SK-N-SH treated with all-trans-retinoic acid at 6 μM for 48 hours (cell line): ENCODE measurements at regions not wholly inside any gene's neighbourhood (a gene's known extent, or its start where the extent isn't known, plus 50 kb on each side); places are given as distances from the start of the nearest gene placed in this dataset.

Source experiments
- BACH2 ChIP-seq: fragments of 250-450 bp; sonication (Bioruptor Pico); IDR thresholded peaks from 2 replicates; pipeline ENCODE4 v1.9.0; 2021; ENCODE audit warnings: mild to moderate bottlenecking, borderline replicate concordance
- ISL1 ChIP-seq: fragments of 250-450 bp; sonication (Bioruptor Pico); IDR thresholded peaks from 2 replicates; pipeline ENCODE4 v2.1.2; 2022; ENCODE audit warnings: mild to moderate bottlenecking, moderate library complexity
- ZNF565 ChIP-seq: fragments of 450-650 bp; formaldehyde crosslinking; conservative IDR thresholded peaks from 2 replicates; pipeline ENCODE4 v1.5.0; 2020; ENCODE audit warnings: low read depth, mild to moderate bottlenecking, moderate library complexity
- ZNF8 ChIP-seq: fragments of 450-650 bp; formaldehyde crosslinking; IDR thresholded peaks from 2 replicates; pipeline ENCODE4 v1.5.0; 2020; ENCODE audit warnings: mild to moderate bottlenecking, moderate library complexity
- TF ChIP-seq, protein P1 (sequence below): fragments of 250-450 bp; sonication (Bioruptor Pico); IDR thresholded peaks from 2 replicates; pipeline ENCODE4 v1.5.1; 2021; ENCODE audit warnings: mild to moderate bottlenecking, moderate library complexity

DNA sequence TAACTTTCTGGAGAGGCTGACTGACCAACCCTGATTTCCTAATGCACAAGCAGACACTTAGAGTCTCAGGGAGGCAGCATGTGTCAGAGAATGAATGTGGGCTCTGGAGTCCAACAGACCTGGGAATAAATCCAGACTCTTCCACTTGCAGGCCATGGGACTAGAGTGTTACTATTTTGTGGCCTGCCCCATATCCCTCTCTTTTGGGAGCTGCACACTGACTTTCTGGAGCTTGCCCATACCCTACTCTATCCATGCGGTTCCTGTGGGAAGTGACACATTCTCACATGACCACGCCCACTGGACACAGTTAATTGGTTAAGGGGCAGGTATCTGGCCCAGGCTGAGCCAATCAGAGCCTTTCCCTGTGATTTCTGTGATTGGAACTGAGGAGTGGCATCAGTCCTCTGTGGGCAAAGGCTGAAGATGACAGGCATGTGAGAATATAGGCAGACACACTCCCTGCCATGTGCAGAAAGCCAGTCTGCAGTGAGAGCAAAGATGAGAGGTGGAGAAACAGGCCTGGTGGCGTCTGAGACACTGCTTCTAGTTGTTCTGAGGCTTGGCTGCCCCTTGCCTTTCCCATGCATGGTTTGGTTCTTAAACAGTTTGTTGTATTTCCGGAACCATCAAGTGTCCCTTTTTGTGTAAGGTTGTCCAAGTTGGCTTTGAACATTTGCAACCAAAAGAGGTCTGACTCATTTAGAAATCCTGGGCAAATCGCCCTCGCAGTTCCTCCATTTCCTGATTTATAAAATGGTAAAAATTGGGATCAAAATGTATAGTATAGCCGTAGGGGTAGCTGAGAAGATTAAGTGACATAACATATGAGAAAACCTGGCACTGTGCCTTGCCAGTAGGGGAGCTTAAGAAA, 125.6 kb downstream of the CDC5L start:
- TF ChIP-seq, protein P1, sequence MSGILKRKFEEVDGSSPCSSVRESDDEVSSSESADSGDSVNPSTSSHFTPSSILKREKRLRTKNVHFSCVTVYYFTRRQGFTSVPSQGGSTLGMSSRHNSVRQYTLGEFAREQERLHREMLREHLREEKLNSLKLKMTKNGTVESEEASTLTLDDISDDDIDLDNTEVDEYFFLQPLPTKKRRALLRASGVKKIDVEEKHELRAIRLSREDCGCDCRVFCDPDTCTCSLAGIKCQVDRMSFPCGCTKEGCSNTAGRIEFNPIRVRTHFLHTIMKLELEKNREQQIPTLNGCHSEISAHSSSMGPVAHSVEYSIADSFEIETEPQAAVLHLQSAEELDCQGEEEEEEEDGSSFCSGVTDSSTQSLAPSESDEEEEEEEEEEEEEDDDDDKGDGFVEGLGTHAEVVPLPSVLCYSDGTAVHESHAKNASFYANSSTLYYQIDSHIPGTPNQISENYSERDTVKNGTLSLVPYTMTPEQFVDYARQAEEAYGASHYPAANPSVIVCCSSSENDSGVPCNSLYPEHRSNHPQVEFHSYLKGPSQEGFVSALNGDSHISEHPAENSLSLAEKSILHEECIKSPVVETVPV: no peak
- no peak for TF ChIP-seq ISL1 (CRISPR knock-in tag)
- no peak for TF ChIP-seq BACH2 (CRISPR knock-in tag)
- TF ChIP-seq ZNF8 (CRISPR knock-in tag): no peak
- TF ChIP-seq ZNF565 (CRISPR knock-in tag): no peak
